Sigmoid colon (tissue), 4 donors: ENCODE measurements at regions not wholly inside any gene's neighbourhood (a gene's known extent, or its start where the extent isn't known, plus 50 kb on each side); places are given as distances from the start of the nearest gene placed in this dataset.

ENCODE experiments used
- CTCF ChIP-seq, 4 experiments: fragments of 450-650 bp in 3 of 4; fragments of 200-600 bp in 1 of 4; IDR thresholded peaks; one replicate each; pipeline ENCODE4 v1.5.1; 2016 to 2019; ENCODE audit warnings: antibody characterized with exemption in 4 of 4, mild to moderate bottlenecking in 3 of 4, moderate library complexity in 2 of 4
- POLR2A ChIP-seq, 2 donors: fragments of 450-650 bp; IDR thresholded peaks; one replicate each; pipeline ENCODE4 v1.6.1; 2016; ENCODE audit warnings: antibody characterized with exemption in 2 of 2, mild to moderate bottlenecking in 2 of 2, moderate library complexity in 2 of 2
- POLR2AphosphoS5 ChIP-seq, 4 donors: sonication (generic); formaldehyde crosslinking; IDR thresholded peaks; one replicate each; pipeline ENCODE4 v1.6.1; 2017; ENCODE audit warnings: antibody characterized with exemption in 4 of 4

- TF ChIP-seq CTCF (IDR thresholded peaks at IDR 0.05) = no peak
- no peak for TF ChIP-seq POLR2AphosphoS5 (IDR thresholded peaks at IDR 0.05)
- no peak for TF ChIP-seq POLR2A (IDR thresholded peaks at IDR 0.05)
Observed at GRCh38 chr21:32876426-32876825, 104.9 kb upstream of the PAXBP1 start.
